ENCODE measurements at regions not wholly inside any gene's neighbourhood (a gene's known extent, or its start where the extent isn't known, plus 50 kb on each side); places are given as distances from the start of the nearest gene placed in this dataset.

GRCh38 chr7:27367179-27367932, 124.8 kb downstream of the EVX1 start:
- intact Hi-C loops (cut with DNase I, micrococcal nuclease): no loop called here
- H3K36me3 Mint-ChIP-seq (ENCODE audit: low read depth): no peaks in the 10 kb centered on the region
- H3K9me3 Mint-ChIP-seq: no peaks in the 10 kb centered on the region
- Histone ChIP-seq H3K27me3 (ENCODE audit: control insufficient read depth in 1 of 2, insufficient read depth in 2 of 2, low read length in 2 of 2) (peaks cover 0 to 2% of the 10 kb centered on the region in 2 experiments), H3K27ac (ENCODE audit: low read depth in 1 of 2, low read length in 2 of 2) (no peak overlapping the region), H3K9me3 (ENCODE audit: control insufficient read depth in 1 of 2, insufficient read depth in 1 of 2, low read length in 2 of 2) (no peaks in the 10 kb centered on the region), H3K4me3 (ENCODE audit: low read length) (no peak overlapping the region), H3K4me1 (ENCODE audit: insufficient read depth, low read length) (no peaks in the 10 kb centered on the region), H3K36me3 (ENCODE audit: insufficient read depth, low read length) (no peaks in the 10 kb centered on the region)
- ATAC-seq (ENCODE audit: poor library complexity): no peak
- H3K4me3 Mint-ChIP-seq: no peak overlapping the region
- no peaks in the 10 kb centered on the region for H3K4me1 Mint-ChIP-seq (ENCODE audit: low read depth)
- no peak for TF ChIP-seq CTCF (IDR thresholded peaks at IDR 0.05)
- H3K27ac Mint-ChIP-seq: no peak overlapping the region
- H3K27me3 Mint-ChIP-seq: peaks cover 22% of the 10 kb centered on the region
- CTCF ChIA-PET: no interaction called here
- POLR2A ChIA-PET: no interaction called here
- DNase-seq: no peak

- H3K9me3 ChIP-seq (ENCODE audit: control insufficient read depth in 1 of 2, insufficient read depth in 1 of 2, low read length in 2 of 2): no peaks in the 10 kb centered on the region
- H3K4me1 ChIP-seq (ENCODE audit: insufficient read depth, low read length): no peaks in the 10 kb centered on the region
- H3K27ac Mint-ChIP-seq: no peak overlapping the region
- DNase-seq (no peak), ATAC-seq (ENCODE audit: poor library complexity) (no peak)
- no peak overlapping the region for H3K4me3 Mint-ChIP-seq
- H3K36me3 Mint-ChIP-seq (ENCODE audit: low read depth): no peaks in the 10 kb centered on the region
- no peaks in the 10 kb centered on the region for H3K36me3 ChIP-seq (ENCODE audit: insufficient read depth, low read length)
- ChIA-PET POLR2A (no interaction called here), CTCF (no interaction called here)
- TF ChIP-seq CTCF (IDR thresholded peaks at IDR 0.05): no peak
- H3K9me3 Mint-ChIP-seq: no peaks in the 10 kb centered on the region
- intact Hi-C loops (cut with DNase I, micrococcal nuclease): no loop called here
- no peaks in the 10 kb centered on the region for H3K4me1 Mint-ChIP-seq (ENCODE audit: low read depth)
- peaks cover 25% of the 10 kb centered on the region for H3K27me3 Mint-ChIP-seq
- no peak overlapping the region for H3K4me3 ChIP-seq (ENCODE audit: low read length)
- no peak overlapping the region for H3K27ac ChIP-seq (ENCODE audit: low read depth in 1 of 2, low read length in 2 of 2)
- H3K27me3 ChIP-seq (ENCODE audit: control insufficient read depth in 1 of 2, insufficient read depth in 2 of 2, low read length in 2 of 2): peaks cover 1 to 2% of the 10 kb centered on the region in 2 experiments
Observed at GRCh38 chr7:27367933-27368549, 125.4 kb downstream of the EVX1 start.

- no peak overlapping the region for H3K4me3 Mint-ChIP-seq
- POLR2A ChIA-PET: no interaction called here
- intact Hi-C loops (cut with DNase I, micrococcal nuclease): loop anchor here in 1 of 2 experiments (10.0 kb wide), 1 partner anchor 60 kb away; no protein-coding TSS in a partner anchor
Observed at GRCh38 chr7:27374958-27375841, 132.6 kb downstream of the EVX1 start.

More at GRCh38 chr7:27374958-27375841, 132.6 kb downstream of the EVX1 start:
- ATAC-seq (ENCODE audit: poor library complexity) (no peak), DNase-seq (no peak)
- no peaks in the 10 kb centered on the region for H3K36me3 ChIP-seq (ENCODE audit: insufficient read depth, low read length)
- H3K27ac ChIP-seq (ENCODE audit: low read depth in 1 of 2, low read length in 2 of 2): no peak overlapping the region
- H3K4me1 ChIP-seq (ENCODE audit: insufficient read depth, low read length): no peaks in the 10 kb centered on the region
- H3K4me3 ChIP-seq (ENCODE audit: low read length): no peak overlapping the region
- H3K36me3 Mint-ChIP-seq (ENCODE audit: low read depth): no peaks in the 10 kb centered on the region
- no peak for TF ChIP-seq CTCF (IDR thresholded peaks at IDR 0.05)
- CTCF ChIA-PET: no interaction called here
- peaks cover 59% of the 10 kb centered on the region for H3K27me3 Mint-ChIP-seq
- no peak overlapping the region for H3K27ac Mint-ChIP-seq
- H3K27me3 ChIP-seq (ENCODE audit: control insufficient read depth in 1 of 2, insufficient read depth in 2 of 2, low read length in 2 of 2): peaks cover 5 to 12% of the 10 kb centered on the region in 2 experiments
- no peaks in the 10 kb centered on the region for H3K9me3 ChIP-seq (ENCODE audit: control insufficient read depth in 1 of 2, insufficient read depth in 1 of 2, low read length in 2 of 2)
- H3K4me1 Mint-ChIP-seq (ENCODE audit: low read depth): no peaks in the 10 kb centered on the region
- H3K9me3 Mint-ChIP-seq: no peaks in the 10 kb centered on the region
